Heart left ventricle (tissue), 13 donors: ENCODE measurements at regions not wholly inside any gene's neighbourhood (a gene's known extent, or its start where the extent isn't known, plus 50 kb on each side); places are given as distances from the start of the nearest gene placed in this dataset.

Source experiments
- POLR2A ChIP-seq, 2 donors: fragments of 450-650 bp; IDR thresholded peaks; one replicate each; pipeline ENCODE4 v1.6.1; 2017; ENCODE audit warnings: antibody characterized with exemption in 2 of 2, mild to moderate bottlenecking in 2 of 2, moderate library complexity in 2 of 2
- TF ChIP-seq, protein P1 (sequence below), 12 donors: fragments of 200-600 bp; sonication (generic) in 4 of 12; IDR thresholded peaks; one replicate each; pipeline versions ENCODE4 v1.5.0 to v1.8.0; 2018 to 2022; ENCODE audit warnings: antibody characterized with exemption in 12 of 12, mild to moderate bottlenecking in 5 of 12
- donor health status: ischemic (EF 13 %, LVEDD 7.1; RV severe dilation, severe dysfunction).
- donor health status: DM: no; HTN: yes; CAD: no.
- donor health status: DM: no; HTN: no; CAD: no.
- donor health status: ischemic (EF 25% LVEDD 6.9; RV normal size, moderate dysfunction).
- donor health status: ischemic (EF 25% LVEDD 5.7; RV mildly dilated, moderate dysfunction).
- donor health status: ischemic (EF 35%, LVEDD 5.7; RV mildly dilated, moderate dysfunction).
- donor health status: nonischemic (EF 11% LVEDD 7.7; RV severe dilation, severe dysfunction).
- donor health status: DM: yes; HTN: yes; CAD: no.
- donor health status: PGD.
- donor health status: ischemic (EF 29% LVEDD 5.4; RV normal size, mild dysfunction).
- donor health status: nonischemic (EF 23%, LVEDD 6.1; RV moderate dilation, normal function).

DNA sequence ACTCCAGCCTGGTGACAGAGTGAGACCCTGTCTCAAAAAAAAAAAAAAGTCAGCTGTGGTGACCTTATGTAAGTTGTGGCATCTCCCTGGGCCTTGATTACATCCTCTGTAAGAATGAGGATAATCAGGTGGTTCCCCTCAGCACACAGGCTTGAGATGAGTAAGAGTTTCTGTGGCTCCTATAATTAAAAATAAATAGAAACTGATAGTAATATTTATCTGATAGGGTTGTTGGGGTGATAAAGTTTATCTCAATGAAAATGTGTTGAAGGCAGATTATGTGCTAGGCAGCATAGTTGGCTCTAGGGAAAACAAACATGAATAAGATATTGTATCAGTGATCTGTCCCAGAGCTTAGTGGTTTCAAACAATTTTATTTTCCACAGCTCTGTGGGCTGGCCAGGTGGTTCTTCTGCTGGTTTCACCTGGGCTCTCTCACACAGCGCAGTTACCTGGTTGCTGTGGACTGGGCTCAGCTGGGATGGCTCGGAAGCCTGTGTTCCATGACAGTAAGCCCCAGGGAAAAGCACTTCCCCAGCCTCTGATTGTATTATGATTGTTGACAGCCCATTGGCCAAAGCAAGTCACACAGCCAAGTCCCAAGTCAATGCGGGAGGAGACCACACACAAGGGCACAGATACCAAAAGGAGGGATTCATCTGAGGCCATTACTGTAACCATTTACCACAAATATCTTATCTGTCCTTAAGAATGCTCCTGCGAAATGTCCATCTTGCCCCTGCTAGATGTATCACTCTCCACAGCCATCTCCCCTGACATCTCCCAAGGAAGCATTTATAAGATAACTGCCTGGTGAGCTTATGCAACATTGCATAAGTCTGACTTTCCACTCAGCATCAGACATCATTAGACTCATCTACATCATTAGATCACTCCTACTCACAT, 151.7 kb downstream of the NUAK1 start:
- TF ChIP-seq POLR2A (IDR thresholded peaks at IDR 0.05), result no peak
- TF ChIP-seq, protein P1, sequence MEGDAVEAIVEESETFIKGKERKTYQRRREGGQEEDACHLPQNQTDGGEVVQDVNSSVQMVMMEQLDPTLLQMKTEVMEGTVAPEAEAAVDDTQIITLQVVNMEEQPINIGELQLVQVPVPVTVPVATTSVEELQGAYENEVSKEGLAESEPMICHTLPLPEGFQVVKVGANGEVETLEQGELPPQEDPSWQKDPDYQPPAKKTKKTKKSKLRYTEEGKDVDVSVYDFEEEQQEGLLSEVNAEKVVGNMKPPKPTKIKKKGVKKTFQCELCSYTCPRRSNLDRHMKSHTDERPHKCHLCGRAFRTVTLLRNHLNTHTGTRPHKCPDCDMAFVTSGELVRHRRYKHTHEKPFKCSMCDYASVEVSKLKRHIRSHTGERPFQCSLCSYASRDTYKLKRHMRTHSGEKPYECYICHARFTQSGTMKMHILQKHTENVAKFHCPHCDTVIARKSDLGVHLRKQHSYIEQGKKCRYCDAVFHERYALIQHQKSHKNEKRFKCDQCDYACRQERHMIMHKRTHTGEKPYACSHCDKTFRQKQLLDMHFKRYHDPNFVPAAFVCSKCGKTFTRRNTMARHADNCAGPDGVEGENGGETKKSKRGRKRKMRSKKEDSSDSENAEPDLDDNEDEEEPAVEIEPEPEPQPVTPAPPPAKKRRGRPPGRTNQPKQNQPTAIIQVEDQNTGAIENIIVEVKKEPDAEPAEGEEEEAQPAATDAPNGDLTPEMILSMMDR (IDR thresholded peaks at IDR 0.05), result no peak
